Epithelial cell of esophagus (primary cell): ENCODE measurements at regions not wholly inside any gene's neighbourhood (a gene's known extent, or its start where the extent isn't known, plus 50 kb on each side); places are given as distances from the start of the nearest gene placed in this dataset.

Experiments used
- DNase-seq: peaks from one replicate; pipeline ENCODE4 v3.0.0; 2010; ENCODE audit warnings: low read depth
- H3K4me3 ChIP-seq: 2 replicates; pipeline ENCODE4 v1.5.1; 2011; ENCODE audit warnings: mild to moderate bottlenecking, low read length, control low read depth
- CTCF ChIP-seq: IDR thresholded peaks from 2 replicates; pipeline ENCODE4 v1.5.1; 2011; ENCODE audit warnings: low read depth, mild to moderate bottlenecking, low read length, control low read depth, inconsistent platforms; ENCODE audit not compliant: insufficient read depth; ENCODE audit errors: missing control alignments

GRCh38 chr4:32148111-32148666 is 1428.0 kb downstream of the PCDH7 start:
- H3K4me3 ChIP-seq: no peak overlapping the region
- no peak for TF ChIP-seq CTCF
- peak; percentile 22 for DNase-seq

GRCh38 chr4:32158961-32159360 is 1438.8 kb downstream of the PCDH7 start:
- TF ChIP-seq CTCF: no peak
- no peak overlapping the region for H3K4me3 ChIP-seq
- no peak for DNase-seq

GRCh38 chr4:32161392-32161791 is 1441.2 kb downstream of the PCDH7 start:
- no peak for TF ChIP-seq CTCF
- DNase-seq: peak; percentile 85
- no peak overlapping the region for H3K4me3 ChIP-seq

GRCh38 chr4:32163125-32163524 is 1443.0 kb downstream of the PCDH7 start:
- no peak for DNase-seq
- TF ChIP-seq CTCF: no peak
- H3K4me3 ChIP-seq: no peak overlapping the region

- no peak for TF ChIP-seq CTCF
- H3K4me3 ChIP-seq: no peak overlapping the region
- DNase-seq: no peak
These were observed 1449.7 kb downstream of the PCDH7 start for GRCh38 chr4:32169841-32170240.

GRCh38 chr4:32172086-32172485 is 1451.9 kb downstream of the PCDH7 start:
- no peak overlapping the region for H3K4me3 ChIP-seq
- no peak for TF ChIP-seq CTCF
- peak; percentile 32 for DNase-seq

- DNase-seq: peak; percentile 89
- no peak for TF ChIP-seq CTCF
- H3K4me3 ChIP-seq: no peak overlapping the region
These were observed 1452.6 kb downstream of the PCDH7 start for GRCh38 chr4:32172761-32173160.
